H9 (cell line): ENCODE measurements at regions not wholly inside any gene's neighbourhood (a gene's known extent, or its start where the extent isn't known, plus 50 kb on each side); places are given as distances from the start of the nearest gene placed in this dataset.

Source experiments
- DNase-seq: peaks from one replicate; pipeline ENCODE4 v3.0.0-alpha.2; 2017
- H2AFZ ChIP-seq: one replicate; pipeline ENCODE4 v1.6.1; 2013; ENCODE audit warnings: mild to moderate bottlenecking, low read length, control low read depth, moderate library complexity
- H2AK5ac ChIP-seq: 2 replicates; pipeline ENCODE4 v1.6.1; 2013; ENCODE audit warnings: low read length, control low read depth, mixed read lengths; ENCODE audit not compliant: insufficient read length
- H2BK120ac ChIP-seq: one replicate; pipeline ENCODE4 v1.6.1; 2013; ENCODE audit warnings: low read depth, mild to moderate bottlenecking, low read length, control low read depth, inconsistent platforms; ENCODE audit not compliant: poor library complexity, severe bottlenecking
- H2BK12ac ChIP-seq: 2 replicates; pipeline ENCODE4 v1.6.1; 2013; ENCODE audit warnings: low read length, control low read depth, mixed read lengths, low read depth; ENCODE audit not compliant: insufficient read length
- H2BK15ac ChIP-seq: 2 replicates; pipeline ENCODE4 v1.6.1; 2013; ENCODE audit warnings: low read depth, low read length, control low read depth
- H2BK20ac ChIP-seq: one replicate; pipeline ENCODE4 v1.6.1; 2013; ENCODE audit warnings: low read depth, mild to moderate bottlenecking, low read length, control low read depth, inconsistent platforms; ENCODE audit not compliant: poor library complexity, severe bottlenecking
- H2BK5ac ChIP-seq: 2 replicates; pipeline ENCODE4 v1.6.1; 2013; ENCODE audit warnings: low read length, control low read depth, mixed read lengths; ENCODE audit not compliant: insufficient read length
- H3K14ac ChIP-seq: 2 replicates; pipeline ENCODE4 v1.6.1; 2013; ENCODE audit warnings: low read length, control low read depth; ENCODE audit not compliant: insufficient read depth
- H3K18ac ChIP-seq: 2 replicates; pipeline ENCODE4 v1.6.1; 2013; ENCODE audit warnings: low read depth, mild to moderate bottlenecking, mixed read lengths, low read length, control low read depth; ENCODE audit not compliant: insufficient read length
- H3K23ac ChIP-seq: 2 replicates; pipeline ENCODE4 v1.6.1; 2013; ENCODE audit warnings: low read length, control low read depth, mixed read lengths, low read depth; ENCODE audit not compliant: insufficient read length
- H3K23me2 ChIP-seq: 2 replicates; pipeline ENCODE4 v1.6.1; 2013; ENCODE audit warnings: low read depth, mild to moderate bottlenecking, mixed read lengths, low read length, control low read depth; ENCODE audit not compliant: insufficient read length, poor library complexity, severe bottlenecking
- H3K27ac ChIP-seq: 2 replicates; pipeline ENCODE4 v1.5.1; 2013; ENCODE audit warnings: low read length, control low read depth, mixed read lengths, low read depth; ENCODE audit not compliant: insufficient read length
- H3K27me3 ChIP-seq: 2 replicates; pipeline ENCODE4 v1.6.1; 2013; ENCODE audit warnings: low read length, control low read depth, inconsistent platforms; ENCODE audit not compliant: insufficient read depth
- H3K4ac ChIP-seq: 2 replicates; pipeline ENCODE4 v1.6.1; 2013; ENCODE audit warnings: low read depth, mild to moderate bottlenecking, control low read depth, inconsistent platforms, low read length, moderate library complexity
- H3K4me1 ChIP-seq: 2 replicates; pipeline ENCODE4 v1.6.1; 2013; ENCODE audit warnings: low read length, control low read depth, inconsistent platforms; ENCODE audit not compliant: insufficient read depth
- H3K4me2 ChIP-seq: 2 replicates; pipeline ENCODE4 v1.6.1; 2013; ENCODE audit warnings: low read length, control low read depth, mixed read lengths; ENCODE audit not compliant: insufficient read length, insufficient read depth
- H3K56ac ChIP-seq: 2 replicates; pipeline ENCODE4 v1.6.1; 2013; ENCODE audit warnings: low read depth, mild to moderate bottlenecking, mixed read lengths, low read length, control low read depth; ENCODE audit not compliant: insufficient read length
- H3K79me1 ChIP-seq: 2 replicates; pipeline ENCODE4 v1.6.1; 2013; ENCODE audit warnings: low read depth, mild to moderate bottlenecking, moderate library complexity, low read length, control low read depth, inconsistent platforms; ENCODE audit not compliant: insufficient read depth, poor library complexity, severe bottlenecking
- H3K79me2 ChIP-seq: 2 replicates; pipeline ENCODE4 v1.6.1; 2013; ENCODE audit warnings: low read length, control low read depth, inconsistent platforms; ENCODE audit not compliant: insufficient read depth
- H3K9ac ChIP-seq: 2 replicates; pipeline ENCODE4 v1.6.1; 2013; ENCODE audit warnings: low read length, control low read depth, mixed read lengths; ENCODE audit not compliant: insufficient read length; ENCODE audit errors: extremely low read depth
- H3K9me3 ChIP-seq: one replicate; pipeline ENCODE4 v1.6.1; 2013; ENCODE audit warnings: low read depth, low read length, inconsistent platforms; ENCODE audit not compliant: control insufficient read depth
- H3T11ph ChIP-seq: one replicate; pipeline ENCODE4 v1.6.1; 2013; ENCODE audit warnings: mild to moderate bottlenecking, low read length, control low read depth, inconsistent platforms
- H4K20me1 ChIP-seq: one replicate; pipeline ENCODE4 v1.6.1; 2013; ENCODE audit not compliant: control insufficient read depth, insufficient read length, insufficient read depth
- H4K5ac ChIP-seq: 2 replicates; pipeline ENCODE4 v1.6.1; 2013; ENCODE audit warnings: low read depth, mild to moderate bottlenecking, mixed read lengths, low read length, control low read depth; ENCODE audit not compliant: insufficient read length
- H4K8ac ChIP-seq: replicated peaks from 2 replicates; pipeline ENCODE4 v1.6.1; 2013; ENCODE audit warnings: low read length, control low read depth, mixed read lengths, low read depth; ENCODE audit not compliant: insufficient read length
- H4K91ac ChIP-seq: 2 replicates; pipeline ENCODE4 v1.6.1; 2013; ENCODE audit warnings: low read depth, mild to moderate bottlenecking, moderate library complexity, mixed read lengths, low read length, control low read depth; ENCODE audit not compliant: insufficient read length
- H3K27ac Mint-ChIP-seq, 3 experiments: 2 replicates in 2 of 3; 3 replicates in 1 of 3; pipeline ENCODE4 v1.8.0; 2020 to 2021; ENCODE audit warnings: mixed read lengths in 3 of 3, mild to moderate bottlenecking in 1 of 3, moderate library complexity in 1 of 3
- H3K27me3 Mint-ChIP-seq: 2 replicates; pipeline ENCODE4 v1.8.0; 2021; ENCODE audit warnings: low read depth, mild to moderate bottlenecking, moderate library complexity, mixed read lengths
- H3K36me3 Mint-ChIP-seq, 3 experiments: 2 replicates in 2 of 3; 3 replicates in 1 of 3; pipeline ENCODE4 v1.8.0; 2020 to 2021; ENCODE audit warnings: low read depth in 3 of 3, mixed read lengths in 3 of 3; ENCODE audit not compliant: insufficient read depth in 1 of 3
- H3K4me1 Mint-ChIP-seq, 2 experiments: 2 replicates each; pipeline ENCODE4 v1.8.0; 2020; ENCODE audit warnings: mixed read lengths in 2 of 2
- H3K4me3 Mint-ChIP-seq, 2 experiments: 2 replicates in 1 of 2; 3 replicates in 1 of 2; pipeline ENCODE4 v1.8.0; 2020 to 2021; ENCODE audit warnings: mild to moderate bottlenecking in 2 of 2, mixed read lengths in 2 of 2, moderate library complexity in 1 of 2
- H3K9me3 Mint-ChIP-seq, 2 experiments: 2 replicates in 1 of 2; 3 replicates in 1 of 2; pipeline ENCODE4 v1.8.0; 2020; ENCODE audit warnings: mild to moderate bottlenecking in 2 of 2, mixed read lengths in 2 of 2, moderate library complexity in 1 of 2
- CTCF ChIP-seq: fragments of 200-600 bp; sonication (generic); conservative IDR thresholded peaks from 3 replicates; pipeline ENCODE4 v1.8.0; 2021; ENCODE audit warnings: antibody characterized with exemption, mild to moderate bottlenecking

- Histone ChIP-seq H2BK120ac (no peak overlapping the region), H3T11ph (no peak overlapping the region), H4K20me1 (no peaks in the 10 kb centered on the region), H3K23me2 (no peaks in the 10 kb centered on the region), H4K8ac (no peak overlapping the region), H3K4ac (no peak overlapping the region), H2BK15ac (no peak overlapping the region), H2BK20ac (no peak overlapping the region), H3K27ac (no peak overlapping the region), H3K9me3 (no peaks in the 10 kb centered on the region), H3K9ac (no peak overlapping the region), H2AK5ac (no peak overlapping the region), H3K56ac (no peak overlapping the region), H3K23ac (no peak overlapping the region), H2BK5ac (no peak overlapping the region), H2BK12ac (no peak overlapping the region), H2AFZ (no peak overlapping the region), H3K27me3 (no peaks in the 10 kb centered on the region), H4K5ac (no peak overlapping the region), H3K14ac (no peak overlapping the region), H3K4me1 (no peaks in the 10 kb centered on the region), H3K79me1 (no peaks in the 10 kb centered on the region), H4K91ac (no peak overlapping the region), H3K79me2 (no peaks in the 10 kb centered on the region), H3K18ac (no peak overlapping the region), H3K4me2 (no peak overlapping the region)
- peaks cover 11 to 34% of the 10 kb centered on the region in 2 experiments for H3K9me3 Mint-ChIP-seq
- DNase-seq = no peak
- H3K27ac Mint-ChIP-seq = no peak overlapping the region
- TF ChIP-seq CTCF = no peak
- H3K4me3 Mint-ChIP-seq = no peak overlapping the region
- no peaks in the 10 kb centered on the region; a peak in 1 of 7 replicates for H3K36me3 Mint-ChIP-seq
- H3K4me1 Mint-ChIP-seq = no peaks in the 10 kb centered on the region
- peaks cover 1% of the 10 kb centered on the region; the same call in 1 of the 2 replicates for H3K27me3 Mint-ChIP-seq
Observed at GRCh38 chrX:134101636-134102035, 116.2 kb upstream of the GPC3 start.
